ENCODE measurements at regions not wholly inside any gene's neighbourhood (a gene's known extent, or its start where the extent isn't known, plus 50 kb on each side); places are given as distances from the start of the nearest gene placed in this dataset.

GRCh38 chr15:46696281-46696680 is 1021.0 kb upstream of the SEMA6D start:
- H3K9ac ChIP-seq (ENCODE audit: extremely low read depth, low read length, poor library complexity, severe bottlenecking), result no peak overlapping the region

DNA sequence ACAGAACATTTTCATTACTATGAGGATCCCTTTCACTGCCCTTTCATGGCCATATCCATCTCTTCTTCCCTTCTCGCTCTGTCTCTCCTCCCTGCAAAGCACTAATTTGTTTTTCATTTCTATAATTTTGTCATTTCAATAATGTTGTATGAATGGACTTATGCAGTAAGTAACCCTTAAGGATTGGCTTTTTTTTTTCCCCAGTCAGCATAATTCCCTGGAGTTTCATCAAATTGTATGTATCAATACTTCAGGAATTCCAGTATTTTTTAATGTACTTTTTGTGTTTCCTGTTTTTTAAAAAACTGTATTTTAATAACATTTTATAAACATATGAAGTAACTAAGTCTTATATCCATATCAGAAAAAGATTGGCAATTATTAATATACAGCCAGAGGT is 1016.0 kb upstream of the SEMA6D start:
- no peaks in the 10 kb centered on the region for H3K27me3 ChIP-seq (ENCODE audit: control insufficient read depth, insufficient read depth, low read length, poor library complexity, severe bottlenecking)

More at GRCh38 chr15:46696281-46696680, 1021.0 kb upstream of the SEMA6D start:
- no peak for TF ChIP-seq CTCF (conservative IDR thresholded peaks at IDR 0.05)
- 88 to 89% methylated on average over 1 of the region's 1 CpG for WGBS, 2 experiments (ENCODE audit: insufficient coverage in 1 of 2, insufficient read length in 1 of 2)
- H3K27me3 Mint-ChIP-seq (ENCODE audit: insufficient read depth), result no peaks in the 10 kb centered on the region
- Histone ChIP-seq H3K27ac (ENCODE audit: low read depth, low read length) (no peak overlapping the region), H3K4me3 (ENCODE audit: low read length) (no peak overlapping the region), H3K36me3 (ENCODE audit: control insufficient read depth, insufficient read depth, low read length) (no peaks in the 10 kb centered on the region), H3K9me3 (ENCODE audit: control insufficient read depth, low read length) (no peaks in the 10 kb centered on the region), H3K27me3 (ENCODE audit: control insufficient read depth, insufficient read depth, low read length, poor library complexity, severe bottlenecking) (no peaks in the 10 kb centered on the region), H3K4me1 (ENCODE audit: control insufficient read depth, insufficient read depth, low read length) (no peaks in the 10 kb centered on the region)
- no peak overlapping the region for H3K4me3 Mint-ChIP-seq
- no peak for DNase-seq
- no peak overlapping the region for H3K27ac Mint-ChIP-seq
- H3K4me1 Mint-ChIP-seq, result no peaks in the 10 kb centered on the region
- H3K9me3 Mint-ChIP-seq, result no peaks in the 10 kb centered on the region
- H3K36me3 Mint-ChIP-seq (ENCODE audit: low read depth), result no peaks in the 10 kb centered on the region

DNA sequence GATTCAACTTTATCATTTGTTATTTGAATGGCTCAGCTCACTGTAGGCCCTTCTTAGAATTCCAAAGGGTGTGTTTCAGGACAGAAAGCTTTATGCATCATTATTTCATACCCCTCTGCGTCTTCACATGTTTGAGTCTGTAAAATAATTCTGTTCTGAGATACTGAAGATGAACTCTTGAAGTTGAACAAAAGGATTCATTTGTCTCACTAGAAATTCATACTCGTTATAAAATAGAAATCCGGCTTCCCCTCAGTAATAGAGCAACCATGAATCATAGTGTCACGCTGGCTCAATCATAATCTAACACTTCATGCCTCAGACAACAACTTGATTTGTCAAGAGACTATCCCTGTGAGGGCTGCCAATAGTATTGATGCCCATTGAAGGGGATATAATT is 1015.4 kb upstream of the SEMA6D start:
- H3K9me3 Mint-ChIP-seq, result peaks cover 3% of the 10 kb centered on the region

More for the DNA sequence above, 1016.0 kb upstream of the SEMA6D start:
- 60% methylated on average over 1 of the region's 1 CpG; no CpG with 5 or more reads in 1 of the 2 experiments for whole genome bisulfite sequencing, 2 experiments (ENCODE audit: insufficient coverage in 1 of 2, insufficient read length in 1 of 2)
- H3K27ac ChIP-seq (ENCODE audit: low read depth, low read length), result no peak overlapping the region
- no peak for TF ChIP-seq CTCF (conservative IDR thresholded peaks at IDR 0.05)
- no peaks in the 10 kb centered on the region for H3K36me3 ChIP-seq (ENCODE audit: control insufficient read depth, insufficient read depth, low read length)
- no peaks in the 10 kb centered on the region for H3K27me3 Mint-ChIP-seq (ENCODE audit: insufficient read depth)
- no peaks in the 10 kb centered on the region for H3K4me1 Mint-ChIP-seq
- no peaks in the 10 kb centered on the region for H3K9me3 ChIP-seq (ENCODE audit: control insufficient read depth, low read length)
- no peak overlapping the region for H3K9ac ChIP-seq (ENCODE audit: extremely low read depth, low read length, poor library complexity, severe bottlenecking)
- H3K4me3 ChIP-seq (ENCODE audit: low read length), result no peak overlapping the region
- H3K27ac Mint-ChIP-seq, result no peak overlapping the region
- DNase-seq, result no peak
- no peaks in the 10 kb centered on the region for H3K4me1 ChIP-seq (ENCODE audit: control insufficient read depth, insufficient read depth, low read length)
- no peaks in the 10 kb centered on the region for H3K9me3 Mint-ChIP-seq
- no peak overlapping the region for H3K4me3 Mint-ChIP-seq
- no peaks in the 10 kb centered on the region for H3K36me3 Mint-ChIP-seq (ENCODE audit: low read depth)

More for the DNA sequence above, 1015.4 kb upstream of the SEMA6D start:
- 89% methylated on average over 4 of the region's 4 CpGs; no CpG with 5 or more reads in 1 of the 2 experiments for WGBS, 2 experiments (ENCODE audit: insufficient coverage in 1 of 2, insufficient read length in 1 of 2)
- Mint-ChIP-seq H3K4me3 (no peak overlapping the region), H3K4me1 (no peaks in the 10 kb centered on the region), H3K36me3 (ENCODE audit: low read depth) (no peaks in the 10 kb centered on the region), H3K27ac (no peak overlapping the region), H3K27me3 (ENCODE audit: insufficient read depth) (no peaks in the 10 kb centered on the region)
- DNase-seq, result no peak
- H3K27me3 ChIP-seq (ENCODE audit: control insufficient read depth, insufficient read depth, low read length, poor library complexity, severe bottlenecking), result no peaks in the 10 kb centered on the region
- H3K36me3 ChIP-seq (ENCODE audit: control insufficient read depth, insufficient read depth, low read length), result no peaks in the 10 kb centered on the region
- peaks cover 4% of the 10 kb centered on the region for H3K9me3 ChIP-seq (ENCODE audit: control insufficient read depth, low read length)
- no peaks in the 10 kb centered on the region for H3K4me1 ChIP-seq (ENCODE audit: control insufficient read depth, insufficient read depth, low read length)
- no peak overlapping the region for H3K9ac ChIP-seq (ENCODE audit: extremely low read depth, low read length, poor library complexity, severe bottlenecking)
- TF ChIP-seq CTCF (conservative IDR thresholded peaks at IDR 0.05), result no peak
- no peak overlapping the region for H3K27ac ChIP-seq (ENCODE audit: low read depth, low read length)
- H3K4me3 ChIP-seq (ENCODE audit: low read length), result no peak overlapping the region
